Adrenal gland (tissue), 9 donors: ENCODE measurements at regions not wholly inside any gene's neighbourhood (a gene's known extent, or its start where the extent isn't known, plus 50 kb on each side); places are given as distances from the start of the nearest gene placed in this dataset.

Experiments
- DNase-seq, 7 donors: peaks; one replicate each; pipeline ENCODE4 v3.0.0-alpha.2; 2019 to 2020
- H3K27ac ChIP-seq, 5 donors: fragments of 200-600 bp; sonication (generic) in 4 of 5; 1 replicate in 3 of 5; 2 replicates in 2 of 5; pipeline versions ENCODE4 v1.5.1 to v1.8.0; 2016 to 2020; ENCODE audit warnings: mild to moderate bottlenecking in 1 of 5
- H3K27me3 ChIP-seq: fragments of 200-600 bp; 2 replicates; pipeline ENCODE4 v1.8.0; 2021
- H3K36me3 ChIP-seq, 2 donors: fragments of 200-600 bp; replicated peaks in 1 of 2; 1 replicate in 1 of 2; 2 replicates in 1 of 2; pipeline versions ENCODE4 v1.5.1 to v1.8.0; 2018 to 2022
- H3K4me1 ChIP-seq, 2 donors: fragments of 200-600 bp; replicated peaks in 1 of 2; 1 replicate in 1 of 2; 2 replicates in 1 of 2; pipeline versions ENCODE4 v1.5.1 to v1.8.0; 2018 to 2021
- H3K4me3 ChIP-seq, 4 donors: fragments of 200-600 bp; sonication (generic) in 3 of 4; one replicate each; pipeline ENCODE4 v1.5.1; 2016 to 2018
- H3K9me3 ChIP-seq, 3 donors: fragments of 200-600 bp; sonication (generic) in 1 of 3; replicated peaks in 1 of 3; 1 replicate in 2 of 3; 2 replicates in 1 of 3; pipeline versions ENCODE4 v1.5.1 to v1.8.0; 2016 to 2021
- CTCF ChIP-seq, 6 experiments: fragments of 450-650 bp in 4 of 6; fragments of 200-600 bp in 2 of 6; sonication (generic) in 1 of 6; IDR thresholded peaks; 1 replicate in 5 of 6; 2 replicates in 1 of 6; pipeline versions ENCODE4 v1.5.1 to v1.8.0; 2016 to 2021; ENCODE audit warnings: antibody characterized with exemption in 6 of 6, mild to moderate bottlenecking in 2 of 6, moderate library complexity in 1 of 6
- POLR2A ChIP-seq, 2 donors: fragments of 450-650 bp; IDR thresholded peaks; one replicate each; pipeline ENCODE4 v1.6.1; 2017; ENCODE audit warnings: antibody characterized with exemption in 2 of 2, mild to moderate bottlenecking in 2 of 2, moderate library complexity in 1 of 2
- WGBS, 4 donors: extraction: QIAGEN DNeasy Blood & Tissue Kit in 2 of 4; methylation state at CpG; one replicate each; pipeline versions ENCODE4 v1.1.5 to v1.1.7; 2013 to 2017; 5-methylcytosine and 5-hydroxymethylcytosine counted together
- intact Hi-C, 2 donors: fragments of 100-400 bp; cut with DNase I; formaldehyde crosslinking; loops; one replicate each; pipeline versions ENCODE4 v1.14.1 to v1.15.0; 2022 to 2023
- donor health status: healthy with polysubstance abuse.
- donor health status: Bipolar disorder and iron deficiency.
- donor health status: DM: yes; HTN: yes; CAD: no.
- donor health status: DM: no; HTN: no; CAD: no.
- donor health status: DM: no; HTN: no; CAD: no.

GRCh38 chr1:56133522-56134472 lies 445.6 kb downstream of the PLPP3 start:
- DNase-seq = no peak
- Histone ChIP-seq H3K4me1 (peaks cover 0 to 4% of the 10 kb centered on the region in 2 donors), H3K27ac (no peak overlapping the region), H3K36me3 (no peaks in the 10 kb centered on the region), H3K9me3 (no peaks in the 10 kb centered on the region), H3K27me3 (no peaks in the 10 kb centered on the region), H3K4me3 (no peak overlapping the region)
- WGBS, 4 donors = 88 to 97% (median 91%) methylated on average over 7 of the region's 7 CpGs
- intact Hi-C loops = no loop called here
- TF ChIP-seq POLR2A (IDR thresholded peaks at IDR 0.05) (no peak), CTCF (IDR thresholded peaks at IDR 0.05) (no peak)

GRCh38 chr1:56132520-56132919 lies 446.8 kb downstream of the PLPP3 start:
- no peaks in the 10 kb centered on the region for H3K36me3 ChIP-seq
- H3K27me3 ChIP-seq = no peaks in the 10 kb centered on the region
- peak in 1 of 7 donors; percentile 18 for DNase-seq
- no peak for TF ChIP-seq CTCF (IDR thresholded peaks at IDR 0.05)
- no peak for TF ChIP-seq POLR2A (IDR thresholded peaks at IDR 0.05)
- intact Hi-C loops = no loop called here
- no peak overlapping the region for H3K27ac ChIP-seq
- 61 to 71% (median 66%) methylated on average over 4 of the region's 4 CpGs for WGBS, 4 donors
- H3K4me3 ChIP-seq = no peak overlapping the region
- H3K4me1 ChIP-seq = no peaks in the 10 kb centered on the region
- no peaks in the 10 kb centered on the region for H3K9me3 ChIP-seq

GRCh38 chr1:56129837-56130236 lies 449.5 kb downstream of the PLPP3 start:
- no peak overlapping the region for H3K4me3 ChIP-seq
- no peak for DNase-seq
- WGBS, 4 donors = 87 to 93% (median 90%) methylated on average over 3 of the region's 3 CpGs
- no peaks in the 10 kb centered on the region for H3K9me3 ChIP-seq
- H3K36me3 ChIP-seq = no peaks in the 10 kb centered on the region
- no peak overlapping the region for H3K27ac ChIP-seq
- H3K27me3 ChIP-seq = no peaks in the 10 kb centered on the region
- no peak for TF ChIP-seq POLR2A (IDR thresholded peaks at IDR 0.05)
- no peak for TF ChIP-seq CTCF (IDR thresholded peaks at IDR 0.05)
- no peaks in the 10 kb centered on the region for H3K4me1 ChIP-seq
- intact Hi-C loops = no loop called here

- WGBS, 4 donors = 92 to 100% (median 94%) methylated on average over 2 to 3 of the region's 3 CpGs
- H3K4me3 ChIP-seq = no peak overlapping the region
- H3K36me3 ChIP-seq = no peaks in the 10 kb centered on the region
- no peak for DNase-seq
- no peaks in the 10 kb centered on the region for H3K9me3 ChIP-seq
- H3K27ac ChIP-seq = no peak overlapping the region
- intact Hi-C loops = no loop called here
- no peaks in the 10 kb centered on the region for H3K4me1 ChIP-seq
- no peaks in the 10 kb centered on the region for H3K27me3 ChIP-seq
- TF ChIP-seq CTCF (IDR thresholded peaks at IDR 0.05) (no peak), POLR2A (IDR thresholded peaks at IDR 0.05) (no peak)
These were observed 454.0 kb downstream of the PLPP3 start for GRCh38 chr1:56125316-56125715.
